OCI-LY1 (cell line): ENCODE measurements at regions not wholly inside any gene's neighbourhood (a gene's known extent, or its start where the extent isn't known, plus 50 kb on each side); places are given as distances from the start of the nearest gene placed in this dataset.
"Not testable (repeated sequence)": the region's sequence is repeated elsewhere in the genome, so short reads cannot be mapped to it uniquely, and the experiment has no call there.

Source experiments
- H2AFZ ChIP-seq: fragments of 200-600 bp; sonication (generic), shearing (Covaris generic); 2 replicates; pipeline ENCODE4 v1.6.0; 2014; ENCODE audit warnings: antibody characterized with exemption, mild to moderate bottlenecking, low read length
- H3F3A ChIP-seq: fragments of 200-600 bp; sonication (generic), shearing (Covaris generic); 2 replicates; pipeline ENCODE4 v1.6.0; 2014; ENCODE audit warnings: mild to moderate bottlenecking, antibody characterized with exemption, low read length, moderate library complexity; ENCODE audit not compliant: insufficient read depth
- H3K27ac ChIP-seq: fragments of 200-600 bp; sonication (generic); 2 replicates; pipeline ENCODE4 v1.5.1; 2014; ENCODE audit warnings: low read length, mixed run types, mild to moderate bottlenecking, low read depth; ENCODE audit not compliant: poor library complexity, severe bottlenecking
- H3K27me3 ChIP-seq: fragments of 200-600 bp; sonication (generic); 2 replicates; pipeline ENCODE4 v1.6.0; 2014; ENCODE audit warnings: antibody characterized with exemption, mild to moderate bottlenecking, low read length, moderate library complexity; ENCODE audit not compliant: insufficient read depth
- H3K36me3 ChIP-seq: fragments of 200-600 bp; sonication (generic); 2 replicates; pipeline ENCODE4 v1.6.1; 2014; ENCODE audit warnings: mild to moderate bottlenecking, antibody characterized with exemption, low read length, moderate library complexity, mixed read lengths; ENCODE audit not compliant: insufficient read depth
- H3K4me1 ChIP-seq: fragments of 200-600 bp; sonication (generic); 2 replicates; pipeline ENCODE4 v1.5.1; 2014; ENCODE audit warnings: mild to moderate bottlenecking, low read length, moderate library complexity; ENCODE audit not compliant: insufficient read depth, severe bottlenecking
- H3K4me2 ChIP-seq: fragments of 200-600 bp; sonication (generic), shearing (Covaris generic); 2 replicates; pipeline ENCODE4 v1.6.1; 2014; ENCODE audit warnings: low read length
- H3K4me3 ChIP-seq: fragments of 200-600 bp; sonication (generic); 2 replicates; pipeline ENCODE4 v1.5.1; 2014; ENCODE audit warnings: low read length, low read depth, mild to moderate bottlenecking, mixed read lengths; ENCODE audit not compliant: poor library complexity, severe bottlenecking
- H3K79me2 ChIP-seq: fragments of 200-600 bp; shearing (Covaris generic); 2 replicates; pipeline ENCODE4 v1.6.1; 2016; ENCODE audit warnings: mixed run types, low read length, mixed read lengths; ENCODE audit not compliant: insufficient read depth
- H3K9ac ChIP-seq: fragments of 200-600 bp; sonication (generic), shearing (Covaris generic); 2 replicates; pipeline ENCODE4 v1.6.1; 2014; ENCODE audit warnings: mild to moderate bottlenecking, low read length, mixed read lengths
- H3K9me2 ChIP-seq: fragments of 200-600 bp; sonication (generic), shearing (Covaris generic); 2 replicates; pipeline ENCODE4 v1.6.1; 2014; ENCODE audit warnings: low read depth, mild to moderate bottlenecking, low read length, mixed read lengths
- H3K9me3 ChIP-seq: fragments of 200-600 bp; shearing (Covaris generic); 2 replicates; pipeline ENCODE4 v1.6.1; 2014; ENCODE audit warnings: low read length, mixed read lengths
- H4K20me1 ChIP-seq: fragments of 200-600 bp; sonication (generic), shearing (Covaris generic); 2 replicates; pipeline ENCODE4 v1.6.0; 2016; ENCODE audit warnings: mild to moderate bottlenecking, low read length; ENCODE audit not compliant: insufficient read depth
- EZH2 ChIP-seq: fragments of 200-600 bp; sonication (generic), shearing (Covaris generic); IDR thresholded peaks from 2 replicates; pipeline ENCODE4 v1.8.0; 2017; ENCODE audit warnings: borderline replicate concordance, mixed run types, mild to moderate bottlenecking, antibody characterized with exemption, low read length, moderate library complexity, mixed read lengths
- TF ChIP-seq, protein P1 (sequence below): fragments of 200-600 bp; sonication (generic), shearing (Covaris generic); IDR thresholded peaks from 2 replicates; pipeline ENCODE4 v1.5.1; 2017; ENCODE audit warnings: mild to moderate bottlenecking, antibody characterized with exemption, low read length, moderate library complexity, mixed read lengths

DNA sequence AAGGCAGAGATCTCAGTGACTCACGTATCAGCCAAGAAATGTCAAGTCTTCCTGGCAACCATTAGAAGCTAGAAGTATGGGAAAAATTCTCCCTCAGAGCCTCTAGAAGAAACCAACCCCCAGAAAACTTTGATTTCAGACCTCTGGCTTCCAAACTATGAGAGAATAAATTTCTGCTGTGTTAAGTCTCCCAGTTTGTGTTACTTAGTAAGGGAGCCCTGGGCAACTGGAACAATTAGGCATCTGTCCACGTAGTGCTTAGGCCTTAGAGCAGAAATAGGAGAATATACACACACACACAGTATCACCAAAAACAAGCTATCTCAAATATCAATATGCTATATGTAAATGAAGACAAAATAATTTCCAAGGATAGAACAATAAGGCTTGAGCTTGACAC is 894.8 kb upstream of the CDH10 start:
- Histone ChIP-seq H3K79me2 (no peaks in the 10 kb centered on the region), H3F3A (no peaks in the 10 kb centered on the region), H3K9me2 (no peaks in the 10 kb centered on the region), H3K4me2 (no peak overlapping the region), H3K27me3 (no peaks in the 10 kb centered on the region), H4K20me1 (no peaks in the 10 kb centered on the region), H3K27ac (no peak overlapping the region), H3K9me3 (no peaks in the 10 kb centered on the region), H2AFZ (no peak overlapping the region), H3K9ac (no peak overlapping the region), H3K36me3 (no peaks in the 10 kb centered on the region), H3K4me3 (no peak overlapping the region), H3K4me1 (no peaks in the 10 kb centered on the region)
- TF ChIP-seq EZH2: no peak
- TF ChIP-seq, protein P1, sequence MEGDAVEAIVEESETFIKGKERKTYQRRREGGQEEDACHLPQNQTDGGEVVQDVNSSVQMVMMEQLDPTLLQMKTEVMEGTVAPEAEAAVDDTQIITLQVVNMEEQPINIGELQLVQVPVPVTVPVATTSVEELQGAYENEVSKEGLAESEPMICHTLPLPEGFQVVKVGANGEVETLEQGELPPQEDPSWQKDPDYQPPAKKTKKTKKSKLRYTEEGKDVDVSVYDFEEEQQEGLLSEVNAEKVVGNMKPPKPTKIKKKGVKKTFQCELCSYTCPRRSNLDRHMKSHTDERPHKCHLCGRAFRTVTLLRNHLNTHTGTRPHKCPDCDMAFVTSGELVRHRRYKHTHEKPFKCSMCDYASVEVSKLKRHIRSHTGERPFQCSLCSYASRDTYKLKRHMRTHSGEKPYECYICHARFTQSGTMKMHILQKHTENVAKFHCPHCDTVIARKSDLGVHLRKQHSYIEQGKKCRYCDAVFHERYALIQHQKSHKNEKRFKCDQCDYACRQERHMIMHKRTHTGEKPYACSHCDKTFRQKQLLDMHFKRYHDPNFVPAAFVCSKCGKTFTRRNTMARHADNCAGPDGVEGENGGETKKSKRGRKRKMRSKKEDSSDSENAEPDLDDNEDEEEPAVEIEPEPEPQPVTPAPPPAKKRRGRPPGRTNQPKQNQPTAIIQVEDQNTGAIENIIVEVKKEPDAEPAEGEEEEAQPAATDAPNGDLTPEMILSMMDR: no peak

DNA sequence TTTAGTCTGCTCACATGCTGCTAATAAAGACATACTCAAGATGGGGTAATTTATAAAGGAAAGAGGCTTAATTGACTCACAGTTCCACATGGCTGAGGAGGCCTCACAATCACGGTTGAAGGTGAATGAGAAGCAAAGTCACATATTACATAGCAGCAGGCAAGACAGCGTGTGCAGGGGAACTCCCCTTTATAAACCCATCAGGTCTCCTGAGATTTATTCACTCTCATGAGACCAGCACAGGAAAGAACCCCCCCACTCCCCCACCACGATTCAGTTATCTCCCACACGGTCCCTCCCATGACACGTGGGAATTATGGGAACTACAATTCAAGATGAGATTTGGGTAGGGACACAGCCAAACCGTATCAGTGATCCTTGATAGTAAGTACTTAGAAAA is 891.7 kb upstream of the CDH10 start:
- H3K9ac ChIP-seq, H4K20me1 ChIP-seq, H3K9me3 ChIP-seq, H3K79me2 ChIP-seq, H3K27ac ChIP-seq, H3K4me1 ChIP-seq, H2AFZ ChIP-seq, H3K9me2 ChIP-seq, H3F3A ChIP-seq, H3K36me3 ChIP-seq, H3K4me3 ChIP-seq, H3K4me2 ChIP-seq, H3K27me3 ChIP-seq: not testable (repeated sequence)

DNA sequence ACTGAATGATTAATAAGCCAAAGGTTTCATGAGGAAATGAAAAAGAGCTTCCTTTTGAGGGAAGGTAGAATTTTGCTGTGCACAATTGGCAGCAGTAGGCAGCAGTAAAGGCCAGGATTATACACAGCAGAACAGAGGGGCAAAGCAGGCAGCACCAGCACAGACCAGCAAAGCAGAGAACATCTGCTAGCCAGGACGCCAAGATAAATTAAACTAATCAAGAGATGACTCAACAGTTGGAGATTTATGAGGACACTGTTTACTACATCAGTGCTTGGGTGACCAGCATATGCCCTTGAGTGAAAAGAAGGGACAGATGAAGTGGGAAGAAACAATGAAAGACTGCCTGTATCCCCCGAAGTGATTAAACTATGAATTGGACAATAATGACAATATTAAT is 871.4 kb upstream of the CDH10 start:
- TF ChIP-seq, protein P1: no peak

DNA sequence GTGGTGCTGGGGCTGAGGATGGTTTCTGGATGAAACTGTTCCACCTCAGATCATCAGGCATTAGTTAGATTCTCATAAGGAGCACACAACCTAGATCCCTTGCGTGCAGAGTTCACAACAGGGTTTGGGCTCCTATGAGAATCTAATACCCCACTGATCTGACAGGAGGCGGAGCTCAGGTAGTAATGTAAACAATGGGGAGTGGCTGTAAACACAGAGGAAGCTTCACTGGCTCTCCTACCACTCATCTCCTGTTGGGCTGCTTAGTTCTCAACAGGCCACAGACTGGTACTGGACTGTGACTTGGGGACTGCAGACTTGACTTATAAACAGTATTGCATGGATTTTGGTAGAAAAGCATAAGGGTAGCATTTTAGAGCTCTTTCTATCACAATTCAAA is 870.7 kb upstream of the CDH10 start:
- Histone ChIP-seq H2AFZ (no peak overlapping the region), H3K27ac (no peak overlapping the region), H3F3A (no peaks in the 10 kb centered on the region), H3K4me2 (no peak overlapping the region), H3K9me2 (no peaks in the 10 kb centered on the region), H3K9me3 (no peaks in the 10 kb centered on the region), H3K79me2 (no peaks in the 10 kb centered on the region), H3K9ac (no peak overlapping the region), H3K36me3 (no peaks in the 10 kb centered on the region), H3K4me3 (no peak overlapping the region), H3K4me1 (no peaks in the 10 kb centered on the region), H4K20me1 (no peaks in the 10 kb centered on the region), H3K27me3 (no peaks in the 10 kb centered on the region)
- TF ChIP-seq EZH2: no peak
- TF ChIP-seq, protein P1: no peak

More for the DNA sequence above, 871.4 kb upstream of the CDH10 start:
- Histone ChIP-seq H3K36me3 (no peaks in the 10 kb centered on the region), H3K27me3 (no peaks in the 10 kb centered on the region), H2AFZ (no peak overlapping the region), H3K9me3 (no peaks in the 10 kb centered on the region), H3K4me2 (no peak overlapping the region), H4K20me1 (no peaks in the 10 kb centered on the region), H3K4me3 (no peak overlapping the region), H3K27ac (no peak overlapping the region), H3K9me2 (no peaks in the 10 kb centered on the region), H3K9ac (no peak overlapping the region), H3K79me2 (no peaks in the 10 kb centered on the region), H3F3A (no peaks in the 10 kb centered on the region), H3K4me1 (no peaks in the 10 kb centered on the region)

DNA sequence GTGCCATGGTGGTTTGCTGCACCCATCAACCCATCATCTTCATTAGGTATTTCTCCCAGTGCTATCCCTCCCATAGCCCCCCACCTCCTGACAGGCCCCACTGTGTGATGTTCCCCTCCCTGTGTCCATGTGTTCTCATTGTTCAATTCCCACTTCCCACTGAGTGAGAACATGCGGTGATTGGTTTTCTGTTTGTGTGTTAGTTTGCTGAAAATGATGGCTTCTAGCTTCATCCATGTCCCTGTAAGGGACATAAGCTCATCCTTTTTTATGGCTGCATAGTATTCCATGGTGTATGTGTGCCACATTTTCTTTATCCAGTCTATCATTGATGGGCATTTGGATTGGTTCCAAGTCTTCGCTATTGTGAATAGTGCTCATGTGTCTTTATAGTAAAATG is 865.9 kb upstream of the CDH10 start:
- H3K9ac ChIP-seq, H3K9me3 ChIP-seq, H3K79me2 ChIP-seq, H3K27me3 ChIP-seq, H3K9me2 ChIP-seq, H3K4me2 ChIP-seq, H4K20me1 ChIP-seq, H2AFZ ChIP-seq, H3F3A ChIP-seq, H3K27ac ChIP-seq, H3K4me3 ChIP-seq, H3K36me3 ChIP-seq, H3K4me1 ChIP-seq: not testable (repeated sequence)

DNA sequence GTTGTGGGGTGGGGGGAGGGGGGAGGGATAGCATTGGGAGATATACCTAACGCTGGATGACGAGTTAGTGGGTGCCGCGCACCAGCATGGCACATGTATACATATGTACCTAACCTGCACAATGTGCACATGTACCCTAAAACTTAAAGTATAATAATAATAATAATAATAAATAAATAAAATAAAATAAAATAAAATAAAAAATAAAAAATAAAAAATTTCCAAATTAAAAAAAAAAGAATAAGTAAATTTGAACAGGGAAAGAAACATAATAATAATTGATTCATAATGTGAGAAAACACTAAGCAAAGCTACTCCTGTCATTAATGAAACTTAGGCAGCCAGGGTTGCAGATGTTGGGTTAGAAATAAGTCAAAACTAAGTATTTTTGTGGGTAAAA is 863.2 kb upstream of the CDH10 start:
- not testable (repeated sequence) for H4K20me1 ChIP-seq, H3K4me3 ChIP-seq, H3K27me3 ChIP-seq, H3F3A ChIP-seq, H3K9ac ChIP-seq, H3K36me3 ChIP-seq, H3K4me1 ChIP-seq, H3K9me2 ChIP-seq, H3K9me3 ChIP-seq, H2AFZ ChIP-seq, H3K4me2 ChIP-seq, H3K27ac ChIP-seq, H3K79me2 ChIP-seq
